ENCODE measurements at regions not wholly inside any gene's neighbourhood (a gene's known extent, or its start where the extent isn't known, plus 50 kb on each side); places are given as distances from the start of the nearest gene placed in this dataset.

GRCh38 chr2:157927155-157927554, 51.0 kb upstream of the ACVR1 start:
- no peak for DNase-seq (ENCODE audit: extremely low spot score)
- CTCF ChIA-PET: interaction anchor here (1.0 kb wide), 1 partner anchor 17 kb away, joined by 3 read pairs; no protein-coding TSS in a partner anchor
- TF ChIP-seq CTCF (IDR thresholded peaks at IDR 0.05; ENCODE audit: control extremely low read depth, extremely low read depth, low read depth, missing control alignments): no peak
- POLR2A ChIA-PET: no interaction called here

All from GM10248 (cell line).